ENCODE measurements at regions not wholly inside any gene's neighbourhood (a gene's known extent, or its start where the extent isn't known, plus 50 kb on each side); places are given as distances from the start of the nearest gene placed in this dataset.

DNA sequence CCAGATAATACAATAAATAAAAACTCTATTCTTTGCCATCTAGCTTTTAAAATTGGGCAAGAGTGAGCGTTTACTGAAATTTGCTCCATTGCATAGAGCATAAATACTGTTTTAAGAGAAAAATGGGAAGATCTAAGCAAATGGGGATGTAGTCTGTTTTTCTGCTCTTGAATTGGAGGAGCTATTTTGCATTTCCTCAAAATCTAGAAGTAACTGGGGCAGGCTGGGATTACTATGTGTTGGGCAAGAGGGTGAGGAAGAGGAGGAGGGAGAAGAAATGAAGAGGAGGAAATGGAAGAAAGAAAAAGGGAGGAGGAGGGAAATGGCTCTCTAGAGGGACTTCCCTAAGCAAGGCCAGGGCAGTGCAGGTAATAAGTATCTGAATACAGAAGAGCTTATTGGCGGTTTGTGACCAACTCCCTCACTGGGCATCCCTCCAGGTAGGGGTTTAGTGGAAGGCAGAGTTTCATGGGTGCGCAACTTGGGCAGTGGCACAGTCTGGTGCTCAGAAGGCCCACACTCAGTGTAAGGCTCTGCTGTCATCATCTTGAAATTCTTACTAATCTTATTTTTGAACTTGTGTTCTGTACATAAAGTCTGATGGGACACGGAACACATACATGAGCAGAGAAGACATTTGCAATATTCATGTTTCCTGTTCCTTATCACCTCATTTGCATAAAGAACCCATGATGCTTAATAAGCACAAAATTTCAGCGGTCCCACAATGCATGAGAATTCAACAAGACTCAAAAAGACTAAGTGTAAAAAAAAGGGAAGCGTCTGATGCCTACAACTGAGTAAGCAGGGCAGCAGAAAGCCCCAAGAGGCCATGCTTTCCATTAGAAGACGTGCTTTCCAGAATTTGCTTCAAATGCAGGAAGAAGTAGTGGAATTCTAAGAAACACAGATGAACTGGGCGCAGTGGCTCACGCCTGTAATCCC is 116.9 kb downstream of the EVX1 start:
- DNase-seq (ENCODE audit: low read depth, low spot score) (no peak), ATAC-seq (no peak)
- POLR2A ChIA-PET = no interaction called here
- Histone ChIP-seq H3K4me3 (replicated peaks in 1 of 2; ENCODE audit: low read depth in 1 of 2, low read length in 2 of 2) (no peak overlapping the region), H3K27me3 (ENCODE audit: insufficient read depth, low read length) (no peaks in the 10 kb centered on the region), H2AFZ (ENCODE audit: low read depth, low read length, poor library complexity, severe bottlenecking) (no peak overlapping the region), H3K4me1 (ENCODE audit: control insufficient read depth in 1 of 2, insufficient read depth in 2 of 2, low read length in 2 of 2) (no peaks in the 10 kb centered on the region), H4K20me1 (ENCODE audit: insufficient read depth) (no peaks in the 10 kb centered on the region), H3K79me2 (ENCODE audit: insufficient read depth, low read length) (no peaks in the 10 kb centered on the region), H3K36me3 (ENCODE audit: control insufficient read depth in 1 of 2, insufficient read depth in 2 of 2, low read length in 2 of 2) (no peaks in the 10 kb centered on the region), H3K27ac (ENCODE audit: low read depth, low read length) (no peak overlapping the region), H3K9me2 (ENCODE audit: insufficient read depth) (no peaks in the 10 kb centered on the region), H3K9me3 (ENCODE audit: control insufficient read depth in 1 of 2, insufficient read depth in 1 of 2, low read depth in 1 of 2, low read length in 2 of 2) (no peaks in the 10 kb centered on the region), H3K9ac (ENCODE audit: low read length) (no peak overlapping the region), H3K4me2 (ENCODE audit: low read length) (no peak overlapping the region)
- CTCF ChIA-PET = no interaction called here
- intact Hi-C loops (cut with micrococcal nuclease) = no loop called here
- TF ChIP-seq RAD21 (IDR thresholded peaks at IDR 0.05; ENCODE audit: low read depth) (no peak), EGR1 (IDR thresholded peaks at IDR 0.05; ENCODE audit: low read depth) (no peak), SP1 (IDR thresholded peaks at IDR 0.05; ENCODE audit: low read depth) (no peak), EZH2phosphoT487 (IDR thresholded peaks at IDR 0.05; ENCODE audit: borderline replicate concordance) (no peak), YY1 (IDR thresholded peaks at IDR 0.05; ENCODE audit: extremely low read depth, insufficient replicate concordance, low read depth, low read length) (no peak), POLR2A (IDR thresholded peaks at IDR 0.05; ENCODE audit: borderline replicate concordance, extremely low read depth, insufficient read depth, insufficient read length) (no peak), SIN3A (IDR thresholded peaks at IDR 0.05; ENCODE audit: low read depth) (no peak), CBX3 (IDR thresholded peaks at IDR 0.05; ENCODE audit: low read depth) (no peak), POLR2AphosphoS5 (IDR thresholded peaks at IDR 0.05; ENCODE audit: low read depth, low read length) (no peak), ZFX (IDR thresholded peaks at IDR 0.05) (no peak), MAX (IDR thresholded peaks at IDR 0.05) (no peak), EZH2 (IDR thresholded peaks at IDR 0.05) (no peak), ELF1 (IDR thresholded peaks at IDR 0.05; ENCODE audit: borderline replicate concordance, low read depth) (no peak), CTCF (IDR thresholded peaks at IDR 0.05 in 2 of 3, conservative IDR thresholded peaks at IDR 0.05 in 1 of 3; ENCODE audit: borderline replicate concordance in 1 of 3, insufficient read depth in 1 of 3, low read depth in 2 of 3, low read length in 2 of 3) (no peak), CEBPB (IDR thresholded peaks at IDR 0.05; ENCODE audit: low read depth) (no peak), SRF (IDR thresholded peaks at IDR 0.05; ENCODE audit: low read depth) (no peak)
- TF ChIP-seq, protein P1, sequence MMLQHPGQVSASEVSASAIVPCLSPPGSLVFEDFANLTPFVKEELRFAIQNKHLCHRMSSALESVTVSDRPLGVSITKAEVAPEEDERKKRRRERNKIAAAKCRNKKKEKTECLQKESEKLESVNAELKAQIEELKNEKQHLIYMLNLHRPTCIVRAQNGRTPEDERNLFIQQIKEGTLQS (IDR thresholded peaks at IDR 0.05) = no peak
- no TSS peak for BruUV-seq (replicated peaks)
- RAD21 ChIA-PET (ENCODE audit: low non-redundant PET in 1 of 2, low total read pairs in 2 of 2, uncharacterized antibody in 2 of 2, unreplicated experiment in 2 of 2) = no interaction called here
